ENCODE measurements at regions not wholly inside any gene's neighbourhood (a gene's known extent, or its start where the extent isn't known, plus 50 kb on each side); places are given as distances from the start of the nearest gene placed in this dataset.

DNA sequence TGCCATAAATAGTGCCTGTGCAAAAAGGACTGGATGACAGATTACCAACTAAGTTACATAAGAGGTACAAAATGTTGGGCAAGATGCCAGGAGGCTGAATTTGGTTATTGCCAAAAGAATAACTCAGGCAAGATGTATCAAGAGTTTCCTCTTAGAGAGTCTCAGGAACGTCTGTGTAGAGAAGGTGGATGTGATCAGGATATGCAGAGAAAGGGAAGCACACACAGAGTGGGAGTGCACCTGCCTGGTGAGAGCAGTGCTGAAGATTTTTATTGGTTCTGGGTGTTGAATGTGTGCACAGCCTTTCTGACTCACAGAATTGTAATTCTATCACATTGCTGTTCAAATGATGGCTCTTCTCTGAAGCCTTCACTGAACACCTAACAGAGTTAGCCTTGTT, 156.8 kb upstream of the HS3ST1 start:
- TF ChIP-seq, protein P1, sequence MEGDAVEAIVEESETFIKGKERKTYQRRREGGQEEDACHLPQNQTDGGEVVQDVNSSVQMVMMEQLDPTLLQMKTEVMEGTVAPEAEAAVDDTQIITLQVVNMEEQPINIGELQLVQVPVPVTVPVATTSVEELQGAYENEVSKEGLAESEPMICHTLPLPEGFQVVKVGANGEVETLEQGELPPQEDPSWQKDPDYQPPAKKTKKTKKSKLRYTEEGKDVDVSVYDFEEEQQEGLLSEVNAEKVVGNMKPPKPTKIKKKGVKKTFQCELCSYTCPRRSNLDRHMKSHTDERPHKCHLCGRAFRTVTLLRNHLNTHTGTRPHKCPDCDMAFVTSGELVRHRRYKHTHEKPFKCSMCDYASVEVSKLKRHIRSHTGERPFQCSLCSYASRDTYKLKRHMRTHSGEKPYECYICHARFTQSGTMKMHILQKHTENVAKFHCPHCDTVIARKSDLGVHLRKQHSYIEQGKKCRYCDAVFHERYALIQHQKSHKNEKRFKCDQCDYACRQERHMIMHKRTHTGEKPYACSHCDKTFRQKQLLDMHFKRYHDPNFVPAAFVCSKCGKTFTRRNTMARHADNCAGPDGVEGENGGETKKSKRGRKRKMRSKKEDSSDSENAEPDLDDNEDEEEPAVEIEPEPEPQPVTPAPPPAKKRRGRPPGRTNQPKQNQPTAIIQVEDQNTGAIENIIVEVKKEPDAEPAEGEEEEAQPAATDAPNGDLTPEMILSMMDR (IDR thresholded peaks at IDR 0.05) = no peak
- no peak for TF ChIP-seq ZFX (IDR thresholded peaks at IDR 0.05; ENCODE audit: borderline replicate concordance)
